ENCODE measurements at regions not wholly inside any gene's neighbourhood (a gene's known extent, or its start where the extent isn't known, plus 50 kb on each side); places are given as distances from the start of the nearest gene placed in this dataset.

- TF ChIP-seq SNAI2 (CRISPR knock-in tag; IDR thresholded peaks at IDR 0.05) = no peak
- TF ChIP-seq, protein P1, sequence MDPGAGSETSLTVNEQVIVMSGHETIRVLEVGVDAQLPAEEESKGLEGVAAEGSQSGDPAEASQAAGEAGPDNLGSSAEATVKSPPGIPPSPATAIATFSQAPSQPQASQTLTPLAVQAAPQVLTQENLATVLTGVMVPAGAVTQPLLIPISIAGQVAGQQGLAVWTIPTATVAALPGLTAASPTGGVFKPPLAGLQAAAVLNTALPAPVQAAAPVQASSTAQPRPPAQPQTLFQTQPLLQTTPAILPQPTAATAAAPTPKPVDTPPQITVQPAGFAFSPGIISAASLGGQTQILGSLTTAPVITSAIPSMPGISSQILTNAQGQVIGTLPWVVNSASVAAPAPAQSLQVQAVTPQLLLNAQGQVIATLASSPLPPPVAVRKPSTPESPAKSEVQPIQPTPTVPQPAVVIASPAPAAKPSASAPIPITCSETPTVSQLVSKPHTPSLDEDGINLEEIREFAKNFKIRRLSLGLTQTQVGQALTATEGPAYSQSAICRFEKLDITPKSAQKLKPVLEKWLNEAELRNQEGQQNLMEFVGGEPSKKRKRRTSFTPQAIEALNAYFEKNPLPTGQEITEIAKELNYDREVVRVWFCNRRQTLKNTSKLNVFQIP (CRISPR knock-in tag; IDR thresholded peaks at IDR 0.05; ENCODE audit: borderline replicate concordance, low read depth) = no peak
- no peak for TF ChIP-seq ZFP30 (CRISPR knock-in tag; IDR thresholded peaks at IDR 0.05)
- peak; percentile 76 for ATAC-seq
These were observed 150.4 kb upstream of the SLC1A4 start for GRCh38 chr2:64838817-64839216.

DNA sequence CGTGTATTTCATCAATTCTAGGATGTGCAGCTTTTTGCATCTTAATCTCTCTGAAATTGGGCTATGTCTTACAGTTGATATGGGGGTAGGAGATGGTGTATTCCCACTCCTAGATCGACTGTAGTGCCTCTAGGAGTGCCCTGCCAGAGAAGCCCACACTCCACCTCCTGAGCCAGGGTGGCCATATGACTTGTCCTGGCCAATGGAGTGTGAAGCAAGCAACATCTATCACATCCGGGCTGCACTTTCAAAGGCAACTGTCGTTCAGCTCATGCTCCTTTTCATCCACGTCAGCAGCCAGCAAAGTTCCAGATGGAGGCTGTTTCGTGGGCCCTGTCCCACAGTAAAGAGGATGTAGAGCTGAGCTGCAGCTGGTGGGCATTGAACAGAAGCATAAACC is 149.4 kb upstream of the SLC1A4 start:
- ATAC-seq = no peak

GRCh38 chr2:64840426-64840881 is 148.7 kb upstream of the SLC1A4 start:
- no peak for ATAC-seq
- TF ChIP-seq ESRRG (CRISPR knock-in tag; IDR thresholded peaks at IDR 0.05) = no peak
- TF ChIP-seq TCF4 (CRISPR knock-in tag; IDR thresholded peaks at IDR 0.05; ENCODE audit: borderline replicate concordance) = no peak
- TF ChIP-seq PATZ1 (CRISPR knock-in tag; IDR thresholded peaks at IDR 0.05; ENCODE audit: borderline replicate concordance) = no peak
- no peak for TF ChIP-seq ZC3H10 (CRISPR knock-in tag; IDR thresholded peaks at IDR 0.05)
- no peak for TF ChIP-seq ZNF8 (CRISPR knock-in tag; IDR thresholded peaks at IDR 0.05)
- TF ChIP-seq ZNF565 (CRISPR knock-in tag; conservative IDR thresholded peaks at IDR 0.05; ENCODE audit: low read depth) = no peak
- no peak for TF ChIP-seq BACH2 (CRISPR knock-in tag; IDR thresholded peaks at IDR 0.05; ENCODE audit: borderline replicate concordance)
- no peak for TF ChIP-seq ZFP30 (CRISPR knock-in tag; IDR thresholded peaks at IDR 0.05)

More for the DNA sequence above, 149.4 kb upstream of the SLC1A4 start:
- TF ChIP-seq PATZ1 (CRISPR knock-in tag; IDR thresholded peaks at IDR 0.05; ENCODE audit: borderline replicate concordance) = no peak
- no peak for TF ChIP-seq ZFP3 (CRISPR knock-in tag; IDR thresholded peaks at IDR 0.05)
- TF ChIP-seq SNAI2 (CRISPR knock-in tag; IDR thresholded peaks at IDR 0.05) = no peak
- TF ChIP-seq ZNF70 (CRISPR knock-in tag; IDR thresholded peaks at IDR 0.05) = no peak
- TF ChIP-seq TOX (CRISPR knock-in tag; IDR thresholded peaks at IDR 0.05; ENCODE audit: borderline replicate concordance) = no peak
- TF ChIP-seq RARB (CRISPR knock-in tag; IDR thresholded peaks at IDR 0.05) = no peak
- no peak for TF ChIP-seq ZC3H10 (CRISPR knock-in tag; IDR thresholded peaks at IDR 0.05)
- TF ChIP-seq CSRNP3 (CRISPR knock-in tag; IDR thresholded peaks at IDR 0.05) = no peak
- TF ChIP-seq BACH2 (CRISPR knock-in tag; IDR thresholded peaks at IDR 0.05; ENCODE audit: borderline replicate concordance) = no peak
- TF ChIP-seq TCF4 (CRISPR knock-in tag; IDR thresholded peaks at IDR 0.05; ENCODE audit: borderline replicate concordance) = no peak
- no peak for TF ChIP-seq OSR1 (CRISPR knock-in tag; IDR thresholded peaks at IDR 0.05)
- TF ChIP-seq ZNF565 (CRISPR knock-in tag; conservative IDR thresholded peaks at IDR 0.05; ENCODE audit: low read depth) = no peak
- TF ChIP-seq ZFP30 (CRISPR knock-in tag; IDR thresholded peaks at IDR 0.05) = no peak
- no peak for TF ChIP-seq ZNF8 (CRISPR knock-in tag; IDR thresholded peaks at IDR 0.05)
- no peak for TF ChIP-seq ARNTL (CRISPR knock-in tag; IDR thresholded peaks at IDR 0.05; ENCODE audit: borderline replicate concordance, low read depth)
- TF ChIP-seq CREB5 (CRISPR knock-in tag; IDR thresholded peaks at IDR 0.05; ENCODE audit: low read depth) = no peak
- TF ChIP-seq, protein P1 (CRISPR knock-in tag; IDR thresholded peaks at IDR 0.05; ENCODE audit: borderline replicate concordance, low read depth) = no peak

Data from SK-N-SH treated with all-trans-retinoic acid at 6 μM for 48 hours (cell line).